Neural cell (in vitro differentiated cells): ENCODE measurements at regions not wholly inside any gene's neighbourhood (a gene's known extent, or its start where the extent isn't known, plus 50 kb on each side); places are given as distances from the start of the nearest gene placed in this dataset.

Experiments used
- H2AFZ ChIP-seq: fragments of 200-600, 300-800 bp; sonication (generic), shearing (Covaris generic); 2 replicates; pipeline ENCODE4 v1.6.0; 2014; ENCODE audit warnings: low read depth, mild to moderate bottlenecking, antibody characterized with exemption, low read length, moderate library complexity
- H3F3A ChIP-seq: fragments of 200-600 bp; shearing (Covaris generic); 2 replicates; pipeline ENCODE4 v1.6.1; 2016; ENCODE audit warnings: mild to moderate bottlenecking, moderate library complexity, mixed read lengths, antibody characterized with exemption, low read length; ENCODE audit not compliant: insufficient read depth, poor library complexity, severe bottlenecking
- H3K27ac ChIP-seq: fragments of 200-600, 300-800 bp; sonication (generic), shearing (Covaris generic); 2 replicates; pipeline ENCODE4 v1.5.1; 2014; ENCODE audit warnings: mild to moderate bottlenecking, low read length, moderate library complexity
- H3K27me3 ChIP-seq: fragments of 300-800, 200-600 bp; sonication (generic), shearing (Covaris generic); 2 replicates; pipeline ENCODE4 v1.6.0; 2014; ENCODE audit warnings: mild to moderate bottlenecking, low read depth, low read length, moderate library complexity; ENCODE audit not compliant: insufficient read depth
- H3K36me3 ChIP-seq: fragments of 300-800, 200-600 bp; sonication (generic), shearing (Covaris generic); 2 replicates; pipeline ENCODE4 v1.5.1; 2014; ENCODE audit warnings: mild to moderate bottlenecking, antibody characterized with exemption, low read length, moderate library complexity; ENCODE audit not compliant: insufficient read depth
- H3K4me2 ChIP-seq: fragments of 300-800, 200-600 bp; sonication (generic), shearing (Covaris generic); 2 replicates; pipeline ENCODE4 v1.6.0; 2014; ENCODE audit warnings: mild to moderate bottlenecking, low read length
- H3K4me3 ChIP-seq: fragments of 300-800, 200-600 bp; sonication (generic), shearing (Covaris generic); 2 replicates; pipeline ENCODE4 v1.5.1; 2014; ENCODE audit warnings: mild to moderate bottlenecking, low read length, moderate library complexity
- H3K79me2 ChIP-seq: fragments of 200-600 bp; shearing (Covaris generic); replicated peaks from 2 replicates; pipeline ENCODE4 v1.6.0; 2014; ENCODE audit warnings: mild to moderate bottlenecking, low read length, moderate library complexity; ENCODE audit not compliant: insufficient read depth
- H3K9ac ChIP-seq: fragments of 300-800, 200-600 bp; sonication (generic), shearing (Covaris generic); 2 replicates; pipeline ENCODE4 v1.6.1; 2016; ENCODE audit warnings: mild to moderate bottlenecking, low read length, mixed read lengths
- H3K9me2 ChIP-seq: fragments of 200-600 bp; shearing (Covaris generic); 2 replicates; pipeline ENCODE4 v1.6.1; 2016; ENCODE audit warnings: mild to moderate bottlenecking, low read length, mixed read lengths; ENCODE audit not compliant: insufficient read depth
- H3K9me3 ChIP-seq: fragments of 200-600, 300-800 bp; sonication (generic), shearing (Covaris generic); 2 replicates; pipeline ENCODE4 v1.6.1; 2016; ENCODE audit warnings: mild to moderate bottlenecking, mixed run types, low read length, moderate library complexity, mixed read lengths
- H4K20me1 ChIP-seq: fragments of 200-600 bp; shearing (Covaris generic); 2 replicates; pipeline ENCODE4 v1.6.1; 2016; ENCODE audit warnings: mild to moderate bottlenecking, mixed run types; ENCODE audit not compliant: insufficient read depth
- CTCF ChIP-seq: fragments of 450-650 bp; IDR thresholded peaks from 2 replicates; pipeline ENCODE4 v1.5.1; 2014; ENCODE audit warnings: antibody characterized with exemption, mild to moderate bottlenecking, moderate library complexity; ENCODE audit not compliant: poor library complexity, severe bottlenecking
- EP300 ChIP-seq: fragments of 450-650 bp; conservative IDR thresholded peaks from 2 replicates; pipeline ENCODE4 v1.6.1; 2014; ENCODE audit warnings: antibody characterized with exemption, mild to moderate bottlenecking, moderate library complexity; ENCODE audit not compliant: poor library complexity, severe bottlenecking
- EZH2 ChIP-seq: fragments of 200-600, 300-800 bp; shearing (Covaris generic), sonication (generic); IDR thresholded peaks from 2 replicates; pipeline ENCODE4 v1.6.1; 2014; ENCODE audit warnings: antibody characterized with exemption, low read length, borderline replicate concordance, mild to moderate bottlenecking; ENCODE audit not compliant: insufficient read depth, poor library complexity, severe bottlenecking
- MXI1 ChIP-seq: fragments of 450-650 bp; conservative IDR thresholded peaks from 2 replicates; pipeline ENCODE4 v1.6.1; 2014; ENCODE audit warnings: antibody characterized with exemption, mild to moderate bottlenecking; ENCODE audit not compliant: poor library complexity, severe bottlenecking
- POLR2AphosphoS5 ChIP-seq: IDR thresholded peaks from 2 replicates; pipeline ENCODE4 v1.6.1; 2012
- RAD21 ChIP-seq: fragments of 450-650 bp; conservative IDR thresholded peaks from 2 replicates; pipeline ENCODE4 v1.6.1; 2014; ENCODE audit warnings: antibody characterized with exemption, mild to moderate bottlenecking, moderate library complexity
- REST ChIP-seq: IDR thresholded peaks from 2 replicates; pipeline ENCODE4 v1.6.1; 2012; ENCODE audit warnings: borderline replicate concordance
- SMC3 ChIP-seq: fragments of 450-650 bp; conservative IDR thresholded peaks from 2 replicates; pipeline ENCODE4 v1.6.1; 2014; ENCODE audit warnings: antibody characterized with exemption, mild to moderate bottlenecking, moderate library complexity; ENCODE audit not compliant: poor library complexity
- TAF1 ChIP-seq: IDR thresholded peaks from 2 replicates; pipeline ENCODE4 v1.6.1; 2012; ENCODE audit warnings: low read depth

- TF ChIP-seq EZH2 (no peak), MXI1 (no peak), RAD21 (no peak), SMC3 (no peak), POLR2AphosphoS5 (no peak), REST (no peak), TAF1 (no peak), CTCF (no peak), EP300 (no peak)
- H3K4me2 ChIP-seq = no peak overlapping the region
- no peak overlapping the region for H3K4me3 ChIP-seq
- H3K9ac ChIP-seq = no peak overlapping the region
- H2AFZ ChIP-seq = no peak overlapping the region
- no peaks in the 10 kb centered on the region for H3K79me2 ChIP-seq
- no peaks in the 10 kb centered on the region for H3K9me2 ChIP-seq
- no peak overlapping the region for H3K27ac ChIP-seq
- H3K27me3 ChIP-seq = no peaks in the 10 kb centered on the region
- no peaks in the 10 kb centered on the region for H3F3A ChIP-seq
- peaks cover 6% of the 10 kb centered on the region for H3K9me3 ChIP-seq
- no peaks in the 10 kb centered on the region for H4K20me1 ChIP-seq
- no peaks in the 10 kb centered on the region for H3K36me3 ChIP-seq
Measured at GRCh38 chr2:41441958-41442357, 605.9 kb upstream of the PKDCC start.

DNA sequence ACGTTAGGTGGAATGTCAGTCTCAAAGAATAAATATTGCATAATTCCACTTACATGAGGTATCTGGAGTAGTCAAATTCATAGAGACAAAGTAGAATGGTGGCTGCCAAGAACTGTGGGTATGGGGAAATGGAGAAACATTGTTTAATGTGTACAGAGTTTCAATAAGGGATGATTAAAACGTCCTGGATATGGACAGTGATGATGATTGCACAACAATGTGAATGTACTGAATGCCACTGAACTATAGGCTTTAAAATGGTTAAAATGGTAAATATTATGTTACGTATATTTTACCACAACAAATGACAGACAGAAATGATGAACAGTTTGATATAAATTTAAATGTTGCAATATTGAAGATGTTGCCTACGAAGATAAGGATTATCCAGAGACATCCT, 602.0 kb upstream of the PKDCC start:
- no peaks in the 10 kb centered on the region for H3K27me3 ChIP-seq
- no peaks in the 10 kb centered on the region for H3F3A ChIP-seq
- no peaks in the 10 kb centered on the region for H3K79me2 ChIP-seq
- no peak overlapping the region for H3K9ac ChIP-seq
- H3K9me3 ChIP-seq = no peaks in the 10 kb centered on the region
- H3K4me2 ChIP-seq = no peak overlapping the region
- H3K36me3 ChIP-seq = no peaks in the 10 kb centered on the region
- H3K27ac ChIP-seq = no peak overlapping the region
- H3K9me2 ChIP-seq = no peaks in the 10 kb centered on the region
- TF ChIP-seq EP300 (no peak), REST (no peak)
- H2AFZ ChIP-seq = no peak overlapping the region
- H4K20me1 ChIP-seq = no peaks in the 10 kb centered on the region
- H3K4me3 ChIP-seq = no peak overlapping the region
